OCI-LY7 (cell line): ENCODE measurements at regions not wholly inside any gene's neighbourhood (a gene's known extent, or its start where the extent isn't known, plus 50 kb on each side); places are given as distances from the start of the nearest gene placed in this dataset.

Source experiments
- BruUV-seq: library from RNA; stranded (reverse); fragments of 400-500 nt; replicated peaks from 2 replicates; lab custom pipeline; 2021; lab: Mats Ljungman, UMichigan
- CTCF ChIA-PET: fragments of 300-600 bp; sonication (Branson Sonifier 250); formaldehyde crosslinking; loops from one replicate; lab custom pipeline; 2022; ENCODE audit warnings: antibody characterized with exemption; ENCODE audit not compliant: unreplicated experiment; lab: Charles Lee
- POLR2A ChIA-PET: fragments of 300-600 bp; sonication (Branson Sonifier 250); formaldehyde crosslinking; loops from one replicate; lab custom pipeline; 2022; ENCODE audit warnings: antibody characterized with exemption; lab: Charles Lee
- DNase-seq: peaks from one replicate; pipeline ENCODE4 v3.0.0-alpha.2; 2015; ENCODE audit warnings: low spot score
- H2AFZ ChIP-seq: fragments of 200-600 bp; sonication (generic), shearing (Covaris generic); 2 replicates; pipeline ENCODE4 v1.6.1; 2014; ENCODE audit warnings: mild to moderate bottlenecking, antibody characterized with exemption, low read length, moderate library complexity
- H3K27ac ChIP-seq: fragments of 200-600 bp; sonication (generic); 2 replicates; pipeline ENCODE4 v1.5.1; 2014; ENCODE audit warnings: mixed run types, low read depth, mild to moderate bottlenecking, moderate library complexity, low read length, inconsistent platforms; ENCODE audit not compliant: poor library complexity, severe bottlenecking
- H3K36me3 ChIP-seq: fragments of 200-600 bp; sonication (generic); 2 replicates; pipeline ENCODE4 v1.6.1; 2014; ENCODE audit warnings: mild to moderate bottlenecking, antibody characterized with exemption, low read length, moderate library complexity, mixed read lengths; ENCODE audit not compliant: insufficient read depth
- H3K4me1 ChIP-seq: fragments of 200-600 bp; sonication (generic); 2 replicates; pipeline ENCODE4 v1.5.1; 2014; ENCODE audit warnings: mild to moderate bottlenecking, low read length; ENCODE audit not compliant: insufficient read depth, poor library complexity, severe bottlenecking
- H3K4me2 ChIP-seq: fragments of 200-600 bp; sonication (generic); 2 replicates; pipeline ENCODE4 v1.6.1; 2014; ENCODE audit warnings: mild to moderate bottlenecking, low read length
- H3K4me3 ChIP-seq: fragments of 200-600 bp; sonication (generic); 2 replicates; pipeline ENCODE4 v1.5.1; 2014; ENCODE audit warnings: mild to moderate bottlenecking, low read depth, low read length; ENCODE audit not compliant: poor library complexity, severe bottlenecking
- H3K79me2 ChIP-seq: fragments of 200-600 bp; sonication (generic); 2 replicates; pipeline ENCODE4 v1.6.1; 2016; ENCODE audit warnings: low read depth, mild to moderate bottlenecking, low read length, moderate library complexity, mixed read lengths; ENCODE audit not compliant: insufficient read depth
- H3K9me2 ChIP-seq: fragments of 200-600 bp; sonication (generic); 2 replicates; pipeline ENCODE4 v1.6.1; 2016; ENCODE audit warnings: mild to moderate bottlenecking, low read length, mixed read lengths; ENCODE audit not compliant: insufficient read depth
- H3K9me3 ChIP-seq: fragments of 200-600 bp; sonication (generic); 2 replicates; pipeline ENCODE4 v1.6.1; 2014; ENCODE audit warnings: mild to moderate bottlenecking, mixed run types, low read length, mixed read lengths
- H4K20me1 ChIP-seq: fragments of 200-600 bp; sonication (generic); 2 replicates; pipeline ENCODE4 v1.6.1; 2014; ENCODE audit warnings: mild to moderate bottlenecking, antibody characterized with exemption, low read length, moderate library complexity, mixed read lengths; ENCODE audit not compliant: insufficient read depth
- EZH2phosphoT487 ChIP-seq: fragments of 200-600 bp; sonication (generic); IDR thresholded peaks from 2 replicates; pipeline ENCODE4 v1.6.1; 2018; ENCODE audit warnings: low read depth, borderline replicate concordance, mild to moderate bottlenecking, mixed run types, antibody characterized with exemption, low read length, moderate library complexity, mixed read lengths
- intact Hi-C: fragments of 100-400 bp; cut with micrococcal nuclease; formaldehyde crosslinking; loops from one replicate; pipeline ENCODE4 v1.10.0; 2022; ENCODE audit not compliant: unreplicated experiment
- TF ChIP-seq, protein P1 (sequence below): fragments of 200-600 bp; sonication (generic); conservative IDR thresholded peaks from 2 replicates; pipeline ENCODE4 v1.5.1; 2014; ENCODE audit warnings: mild to moderate bottlenecking, antibody characterized with exemption, low read length, moderate library complexity, mixed read lengths

DNA sequence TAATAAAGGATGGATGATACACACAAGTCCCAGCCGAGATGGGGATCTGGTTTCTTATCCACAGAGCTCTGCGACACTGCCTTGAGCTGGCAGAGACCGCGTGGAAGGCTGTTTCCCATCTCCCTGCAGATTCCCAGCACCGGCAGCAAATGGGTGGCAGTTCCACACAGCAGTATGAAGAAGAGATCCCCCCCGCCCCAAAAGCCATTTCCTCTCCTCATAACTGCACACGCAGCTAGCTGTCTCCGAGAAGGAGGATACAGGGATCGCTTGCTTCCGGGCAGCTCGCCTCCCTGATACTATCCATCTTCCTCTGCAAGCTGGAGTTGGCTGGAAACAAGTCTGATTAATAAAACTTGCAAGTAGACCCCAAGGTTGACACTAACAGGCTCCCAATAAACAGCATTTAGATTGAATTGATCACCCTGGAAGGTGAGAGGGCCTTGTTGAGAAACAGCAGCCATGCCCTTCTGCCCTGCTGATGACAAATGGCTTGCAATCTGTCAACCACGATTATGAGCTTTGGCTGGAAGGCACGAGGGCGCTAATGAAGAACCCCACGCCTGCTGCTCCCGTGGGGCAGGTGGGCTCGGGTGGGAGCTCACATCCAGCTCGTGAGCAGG is 642.3 kb downstream of the AJAP1 start:
- intact Hi-C loops = no loop called here
- ChIA-PET POLR2A (no interaction called here), CTCF (no interaction called here)
- H4K20me1 ChIP-seq = no peaks in the 10 kb centered on the region
- no peak overlapping the region for H3K27ac ChIP-seq
- no peaks in the 10 kb centered on the region for H3K9me2 ChIP-seq
- no TSS peak for BruUV-seq
- H3K4me3 ChIP-seq = no peak overlapping the region
- H3K36me3 ChIP-seq = no peaks in the 10 kb centered on the region
- H3K4me2 ChIP-seq = no peak overlapping the region
- H3K79me2 ChIP-seq = no peaks in the 10 kb centered on the region
- DNase-seq = no peak
- no peak overlapping the region for H2AFZ ChIP-seq
- H3K4me1 ChIP-seq = peaks cover 5% of the 10 kb centered on the region
- TF ChIP-seq, protein P1, sequence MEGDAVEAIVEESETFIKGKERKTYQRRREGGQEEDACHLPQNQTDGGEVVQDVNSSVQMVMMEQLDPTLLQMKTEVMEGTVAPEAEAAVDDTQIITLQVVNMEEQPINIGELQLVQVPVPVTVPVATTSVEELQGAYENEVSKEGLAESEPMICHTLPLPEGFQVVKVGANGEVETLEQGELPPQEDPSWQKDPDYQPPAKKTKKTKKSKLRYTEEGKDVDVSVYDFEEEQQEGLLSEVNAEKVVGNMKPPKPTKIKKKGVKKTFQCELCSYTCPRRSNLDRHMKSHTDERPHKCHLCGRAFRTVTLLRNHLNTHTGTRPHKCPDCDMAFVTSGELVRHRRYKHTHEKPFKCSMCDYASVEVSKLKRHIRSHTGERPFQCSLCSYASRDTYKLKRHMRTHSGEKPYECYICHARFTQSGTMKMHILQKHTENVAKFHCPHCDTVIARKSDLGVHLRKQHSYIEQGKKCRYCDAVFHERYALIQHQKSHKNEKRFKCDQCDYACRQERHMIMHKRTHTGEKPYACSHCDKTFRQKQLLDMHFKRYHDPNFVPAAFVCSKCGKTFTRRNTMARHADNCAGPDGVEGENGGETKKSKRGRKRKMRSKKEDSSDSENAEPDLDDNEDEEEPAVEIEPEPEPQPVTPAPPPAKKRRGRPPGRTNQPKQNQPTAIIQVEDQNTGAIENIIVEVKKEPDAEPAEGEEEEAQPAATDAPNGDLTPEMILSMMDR = no peak
- TF ChIP-seq EZH2phosphoT487 = no peak
- no peaks in the 10 kb centered on the region for H3K9me3 ChIP-seq

DNA sequence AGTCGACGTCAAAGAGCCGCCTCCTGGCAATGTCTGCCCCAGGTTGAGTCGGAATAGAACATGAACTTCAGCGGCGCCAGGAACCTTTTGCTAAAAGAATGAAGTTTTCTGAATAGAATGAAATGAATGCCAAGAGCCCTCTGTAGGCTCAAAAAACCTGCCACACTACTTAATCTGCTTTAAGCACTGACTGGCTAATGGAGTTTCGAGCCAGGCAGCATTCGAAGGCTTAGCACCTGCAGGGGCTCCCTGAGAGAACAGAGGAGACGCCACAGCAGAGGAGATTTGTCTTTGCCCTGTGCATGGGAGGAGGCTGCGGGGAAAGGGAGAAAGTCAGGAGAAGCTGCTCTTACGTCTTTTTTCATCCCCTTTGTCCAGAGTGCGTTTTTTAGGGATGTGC is 641.7 kb downstream of the AJAP1 start:
- peaks cover 5% of the 10 kb centered on the region for H3K4me1 ChIP-seq
- CTCF ChIA-PET = no interaction called here
- H4K20me1 ChIP-seq = no peaks in the 10 kb centered on the region
- H3K79me2 ChIP-seq = no peaks in the 10 kb centered on the region
- H3K9me3 ChIP-seq = no peaks in the 10 kb centered on the region
- intact Hi-C loops = no loop called here
- no peak overlapping the region for H3K4me3 ChIP-seq
- TF ChIP-seq EZH2phosphoT487 = no peak
- TF ChIP-seq, protein P1 = no peak
- no peak for DNase-seq
- H3K9me2 ChIP-seq = no peaks in the 10 kb centered on the region
- H2AFZ ChIP-seq = no peak overlapping the region
- H3K36me3 ChIP-seq = no peaks in the 10 kb centered on the region
- POLR2A ChIA-PET = no interaction called here
- H3K27ac ChIP-seq = no peak overlapping the region
- no peak overlapping the region for H3K4me2 ChIP-seq
- no TSS peak for BruUV-seq

DNA sequence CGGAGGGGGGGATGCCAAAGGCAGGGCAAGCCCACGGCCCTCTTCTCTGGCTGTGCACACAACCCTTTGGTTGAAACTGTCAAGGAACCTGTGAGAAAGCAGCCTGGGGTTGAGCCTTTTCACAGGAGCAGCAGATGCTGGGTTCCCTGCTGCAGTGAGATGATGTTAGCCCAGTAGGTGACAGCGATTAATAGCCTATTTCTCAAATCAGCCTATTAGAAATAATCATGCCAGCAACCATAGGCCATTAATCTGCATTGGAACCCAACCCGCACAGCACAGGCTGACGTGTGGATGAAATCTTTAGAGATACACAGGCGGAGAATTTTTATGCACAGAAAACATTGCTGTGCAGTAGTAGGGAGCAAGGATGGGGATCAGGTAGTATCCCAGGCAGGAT is 637.5 kb downstream of the AJAP1 start:
- DNase-seq = no peak
- Histone ChIP-seq H2AFZ (no peak overlapping the region), H3K36me3 (no peaks in the 10 kb centered on the region), H3K4me3 (no peak overlapping the region), H3K9me2 (no peaks in the 10 kb centered on the region), H3K4me1 (peaks cover 5% of the 10 kb centered on the region), H3K79me2 (no peaks in the 10 kb centered on the region), H3K27ac (no peak overlapping the region), H3K4me2 (no peak overlapping the region), H4K20me1 (no peaks in the 10 kb centered on the region), H3K9me3 (no peaks in the 10 kb centered on the region)
- CTCF ChIA-PET = no interaction called here
- TF ChIP-seq, protein P1 = no peak
- TF ChIP-seq EZH2phosphoT487 = no peak
- POLR2A ChIA-PET = interaction anchor here (0.7 kb wide), 1 partner anchor 45 kb away, joined by 7 read pairs; no protein-coding TSS in a partner anchor
- intact Hi-C loops = no loop called here
- BruUV-seq = no TSS peak
